B cell (primary cell): ENCODE measurements at regions not wholly inside any gene's neighbourhood (a gene's known extent, or its start where the extent isn't known, plus 50 kb on each side); places are given as distances from the start of the nearest gene placed in this dataset.

ENCODE experiments used
- ATAC-seq: fragments of 200-7000 bp; cut with Tn5 transposase; one replicate; pipeline ENCODE4 v1.10.0; 2021; ENCODE audit warnings: low read depth, mild to moderate bottlenecking, moderate number of reproducible peaks, moderate library complexity
- CTCF ChIA-PET: fragments of 350-600 bp; sonication (Branson Sonifier 250); formaldehyde crosslinking; loops from one replicate; lab custom pipeline; 2021; ENCODE audit warnings: antibody characterized with exemption, inconsistent platforms; lab: Charles Lee
- POLR2A ChIA-PET: fragments of 350-600 bp; sonication (Branson Sonifier 250); formaldehyde crosslinking; loops from one replicate; lab custom pipeline; 2021; ENCODE audit warnings: antibody characterized with exemption; lab: Charles Lee
- DNase-seq: peaks from one replicate; pipeline ENCODE4 v3.0.0; 2013
- H2AFZ ChIP-seq: 2 replicates; pipeline ENCODE4 v1.6.1; 2012; ENCODE audit warnings: mild to moderate bottlenecking, low read depth, low read length; ENCODE audit not compliant: insufficient read depth, poor library complexity, severe bottlenecking
- H3K27ac ChIP-seq, 2 donors: 1 replicate in 1 of 2; 2 replicates in 1 of 2; pipeline ENCODE4 v1.5.1; 2012 to 2013; ENCODE audit warnings: low read length in 2 of 2, mild to moderate bottlenecking in 2 of 2, moderate library complexity in 1 of 2
- H3K27me3 ChIP-seq, 4 experiments: fragments of 200-600 bp in 1 of 4; sonication (generic) in 1 of 4; replicated peaks in 1 of 4; 1 replicate in 2 of 4; 2 replicates in 2 of 4; pipeline versions ENCODE4 v1.6.1 to v1.7.0; 2013 to 2016; ENCODE audit warnings: low read length in 3 of 4, mild to moderate bottlenecking in 2 of 4, mixed read lengths in 1 of 4, moderate library complexity in 1 of 4; ENCODE audit not compliant: insufficient read depth in 4 of 4, control insufficient read depth in 3 of 4; ENCODE audit errors: control extremely low read depth in 1 of 4
- H3K36me3 ChIP-seq, 2 experiments: replicated peaks in 1 of 2; 1 replicate in 1 of 2; 2 replicates in 1 of 2; pipeline versions ENCODE4 v1.6.1 to v1.7.1; 2013; ENCODE audit warnings: low read length in 1 of 2; ENCODE audit not compliant: insufficient read depth in 2 of 2, control insufficient read depth in 1 of 2; ENCODE audit errors: control extremely low read depth in 1 of 2, extremely low read depth in 1 of 2
- H3K4me1 ChIP-seq, 2 donors: fragments of 200-600 bp in 1 of 2; sonication (generic) in 1 of 2; 1 replicate in 1 of 2; 2 replicates in 1 of 2; pipeline versions ENCODE4 v1.5.1 to v1.6.1; 2013 to 2017; ENCODE audit warnings: low read length in 2 of 2; ENCODE audit not compliant: control insufficient read depth in 2 of 2, insufficient read depth in 2 of 2
- H3K4me2 ChIP-seq: replicated peaks from 2 replicates; pipeline ENCODE3; 2012; ENCODE audit warnings: mild to moderate bottlenecking, low read depth, low read length; ENCODE audit not compliant: poor library complexity, severe bottlenecking
- H3K4me3 ChIP-seq, 5 experiments: fragments of 200-600 bp in 1 of 5; sonication (generic) in 1 of 5; 1 replicate in 3 of 5; 2 replicates in 2 of 5; pipeline versions ENCODE4 v1.5.1 to v1.7.0; 2011 to 2016; ENCODE audit warnings: low read length in 4 of 5, mild to moderate bottlenecking in 4 of 5, low read depth in 2 of 5, control low read depth in 1 of 5, moderate library complexity in 1 of 5; ENCODE audit not compliant: insufficient read depth in 1 of 5; ENCODE audit errors: control extremely low read depth in 1 of 5, extremely low read depth in 1 of 5
- H3K79me2 ChIP-seq: fragments of 200-600 bp; sonication (generic); one replicate; pipeline ENCODE4 v1.6.0; 2016; ENCODE audit warnings: low read length; ENCODE audit not compliant: control insufficient read depth, insufficient read depth
- H3K9ac ChIP-seq: fragments of 200-600 bp; sonication (generic); 2 replicates; pipeline ENCODE4 v1.6.1; 2017; ENCODE audit warnings: mild to moderate bottlenecking, low read length, moderate library complexity
- H3K9me3 ChIP-seq, 3 donors: one replicate each; pipeline versions ENCODE4 v1.6.1 to v1.7.1; 2013; ENCODE audit warnings: low read length in 2 of 3; ENCODE audit not compliant: control insufficient read depth in 2 of 3, insufficient read depth in 1 of 3; ENCODE audit errors: control extremely low read depth in 1 of 3
- H4K20me1 ChIP-seq: 2 replicates; pipeline ENCODE4 v1.6.0; 2012; ENCODE audit warnings: mild to moderate bottlenecking, low read length; ENCODE audit not compliant: insufficient read depth, control insufficient read depth, poor library complexity, severe bottlenecking
- H3K27ac Mint-ChIP-seq: one replicate; pipeline ENCODE4 v1.8.0; 2021; ENCODE audit warnings: mixed read lengths
- H3K27me3 Mint-ChIP-seq: one replicate; pipeline ENCODE4 v1.8.0; 2021; ENCODE audit warnings: mixed read lengths
- H3K4me1 Mint-ChIP-seq: one replicate; pipeline ENCODE4 v1.8.0; 2021; ENCODE audit warnings: mixed read lengths
- H3K4me3 Mint-ChIP-seq: one replicate; pipeline ENCODE4 v1.8.0; 2021; ENCODE audit warnings: mixed read lengths
- H3K9me3 Mint-ChIP-seq: one replicate; pipeline ENCODE4 v1.8.0; 2022; ENCODE audit warnings: mixed read lengths; ENCODE audit not compliant: insufficient read depth
- CTCF ChIP-seq: fragments of 200-600 bp; IDR thresholded peaks from one replicate; pipeline ENCODE4 v1.8.0; 2022; ENCODE audit warnings: antibody characterized with exemption, mild to moderate bottlenecking
- EZH2 ChIP-seq: IDR thresholded peaks from 2 replicates; pipeline ENCODE4 v1.6.1; 2012; ENCODE audit warnings: borderline replicate concordance, low read depth, mild to moderate bottlenecking, moderate library complexity, low read length; ENCODE audit not compliant: insufficient read depth, poor library complexity, severe bottlenecking
- WGBS: methylation state at CpG from one replicate; pipeline ENCODE4 v1.1.5; 2013; ENCODE audit warnings: missing lambda C conversion rate; ENCODE audit not compliant: insufficient coverage; 5-methylcytosine and 5-hydroxymethylcytosine counted together
- intact Hi-C: fragments of 100-400 bp; cut with micrococcal nuclease; formaldehyde crosslinking; loops from one replicate; pipeline ENCODE4 v1.10.0; 2022

- H3K27me3 Mint-ChIP-seq: no peaks in the 10 kb centered on the region
- ATAC-seq (no peak), DNase-seq (no peak)
- TF ChIP-seq EZH2: no peak
- no peak for TF ChIP-seq CTCF
- Histone ChIP-seq H3K9ac (no peak overlapping the region), H3K4me2 (no peak overlapping the region), H3K4me1 (no peaks in the 10 kb centered on the region), H3K4me3 (no peak overlapping the region), H3K79me2 (no peaks in the 10 kb centered on the region), H3K27ac (no peak overlapping the region), H3K27me3 (no peaks in the 10 kb centered on the region), H3K9me3 (no peaks in the 10 kb centered on the region), H4K20me1 (no peaks in the 10 kb centered on the region), H3K36me3 (no peaks in the 10 kb centered on the region), H2AFZ (no peak overlapping the region)
- H3K9me3 Mint-ChIP-seq: no peaks in the 10 kb centered on the region
- ChIA-PET CTCF (no interaction called here), POLR2A (no interaction called here)
- intact Hi-C loops: no loop called here
- H3K27ac Mint-ChIP-seq: no peak overlapping the region
- 98% methylated on average over 4 of the region's 5 CpGs for WGBS
- H3K4me1 Mint-ChIP-seq: no peaks in the 10 kb centered on the region
- H3K4me3 Mint-ChIP-seq: no peak overlapping the region
These were observed 285.3 kb downstream of the EN1 start for GRCh38 chr2:118562144-118562543.

- no peaks in the 10 kb centered on the region for H3K79me2 ChIP-seq
- H3K9me3 ChIP-seq: no peaks in the 10 kb centered on the region
- Mint-ChIP-seq H3K4me3 (no peak overlapping the region), H3K9me3 (no peaks in the 10 kb centered on the region), H3K4me1 (no peaks in the 10 kb centered on the region), H3K27ac (no peak overlapping the region), H3K27me3 (no peaks in the 10 kb centered on the region)
- H3K4me2 ChIP-seq: no peak overlapping the region
- no peaks in the 10 kb centered on the region for H3K36me3 ChIP-seq
- ChIA-PET CTCF (no interaction called here), POLR2A (no interaction called here)
- no peak overlapping the region for H3K4me3 ChIP-seq
- DNase-seq: no peak
- TF ChIP-seq CTCF: no peak
- no peaks in the 10 kb centered on the region for H3K27me3 ChIP-seq
- no CpG with 5 or more reads among the region's 1 CpG for WGBS
- no peak overlapping the region for H3K27ac ChIP-seq
- no peak overlapping the region for H3K9ac ChIP-seq
- no peaks in the 10 kb centered on the region for H4K20me1 ChIP-seq
- H3K4me1 ChIP-seq: no peaks in the 10 kb centered on the region
- ATAC-seq: no peak
- no peak overlapping the region for H2AFZ ChIP-seq
- intact Hi-C loops: no loop called here
These were observed 288.6 kb downstream of the EN1 start for GRCh38 chr2:118558846-118559245.
